NOMO-1 treated with DMSO at 0.1 percent for 48 hours (cell line): ENCODE measurements at regions not wholly inside any gene's neighbourhood (a gene's known extent, or its start where the extent isn't known, plus 50 kb on each side); places are given as distances from the start of the nearest gene placed in this dataset.

Source experiments
- DNase-seq: peaks from one replicate; lab custom pipeline; 2025; ENCODE audit not compliant: unreplicated experiment; lab: John Stamatoyannopoulos, UW

DNA sequence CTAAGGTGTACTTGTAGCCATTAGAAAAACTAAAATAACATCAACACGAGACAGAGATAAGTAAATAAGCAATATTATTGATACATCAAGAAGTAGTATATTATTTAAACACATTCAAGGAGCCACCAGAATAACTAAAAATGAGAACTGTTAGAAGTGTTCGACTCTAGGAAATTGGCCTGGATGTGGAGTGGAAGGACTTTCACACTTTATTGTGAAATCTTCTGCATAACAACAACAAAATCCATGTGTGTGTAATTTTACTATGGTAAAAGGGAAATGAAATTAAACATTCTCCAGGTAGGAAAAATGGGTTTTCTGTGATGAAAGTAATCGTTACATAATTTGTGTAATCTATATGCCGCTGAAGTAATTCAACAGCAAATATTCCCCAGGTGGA is 96.3 kb upstream of the RNF152 start:
- DNase-seq = no peak

DNA sequence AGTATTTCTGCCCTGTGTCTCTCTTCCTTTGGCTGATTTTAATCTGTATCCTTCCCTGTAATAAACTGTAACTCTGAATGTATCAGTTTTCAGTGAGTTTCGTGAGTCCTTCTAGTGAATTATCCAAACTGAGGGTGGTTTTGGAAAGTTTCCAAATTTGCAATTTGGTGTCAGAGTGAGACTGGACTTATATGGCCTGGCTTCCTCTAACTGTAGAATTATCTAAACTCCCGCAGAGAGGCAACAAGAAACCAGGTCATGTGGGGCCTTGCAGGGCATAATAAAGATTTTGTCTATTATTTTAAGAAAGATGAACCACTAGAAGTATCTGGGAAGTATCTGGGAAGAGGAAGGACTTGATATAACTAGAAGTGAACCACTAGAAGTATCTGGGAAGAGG is 95.3 kb upstream of the RNF152 start:
- no peak for DNase-seq

DNA sequence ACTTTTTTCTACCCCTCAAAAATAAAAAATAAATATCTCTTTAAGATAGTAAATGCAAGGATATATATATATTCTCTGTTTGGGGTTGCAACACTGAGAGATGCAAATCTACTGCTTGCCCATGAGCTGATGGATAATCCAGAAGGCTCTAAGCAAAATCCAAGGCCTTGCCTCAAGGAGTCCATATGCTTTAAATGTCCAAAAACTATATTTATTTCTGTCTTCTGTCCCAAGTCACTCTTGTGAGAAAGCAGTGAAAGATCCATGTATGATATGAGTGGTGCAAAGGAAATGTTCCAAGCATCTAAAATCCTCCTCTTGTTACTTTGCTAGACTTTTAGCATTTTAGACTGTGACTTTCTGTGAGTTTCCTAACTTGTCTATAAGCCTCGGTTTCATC is 92.9 kb upstream of the RNF152 start:
- DNase-seq = no peak

DNA sequence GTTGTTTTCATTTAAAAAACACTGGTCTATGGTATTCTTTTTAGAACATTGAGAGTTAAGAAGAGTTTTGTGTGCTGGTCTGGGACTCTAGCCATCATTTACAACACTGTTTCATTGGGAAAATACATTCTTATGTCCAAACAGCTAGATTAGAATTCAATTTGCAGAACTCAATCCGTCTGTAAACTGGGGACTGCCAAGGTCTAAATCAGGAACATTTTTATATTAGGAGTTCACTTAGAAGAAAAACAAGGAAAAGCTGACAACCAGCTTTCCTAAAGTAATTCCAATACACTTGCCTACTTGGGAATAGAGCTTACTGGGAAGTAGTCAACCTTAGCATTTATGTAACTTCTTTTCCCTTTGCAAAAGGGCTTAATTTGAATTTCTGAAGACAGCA is 91.5 kb upstream of the RNF152 start:
- no peak for DNase-seq

DNA sequence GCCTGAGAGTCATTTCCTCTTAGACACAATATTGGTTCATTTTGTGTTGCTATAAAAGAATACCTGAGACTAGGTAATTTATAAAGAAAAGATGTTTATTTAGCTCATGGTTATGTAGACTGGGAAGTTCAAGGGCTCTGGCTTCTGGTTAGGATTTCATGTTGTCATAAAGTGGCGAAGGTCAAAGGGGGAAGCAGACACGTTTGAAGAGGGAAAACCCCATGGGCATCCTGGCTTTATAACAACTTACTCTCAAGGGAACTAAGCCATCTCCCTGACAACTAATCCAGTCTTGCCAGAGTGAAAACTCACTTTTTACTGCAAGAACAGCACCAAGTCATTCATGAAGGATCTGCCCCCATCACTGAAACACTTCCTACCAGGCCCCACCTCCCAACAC is 89.7 kb upstream of the RNF152 start:
- DNase-seq = no peak

DNA sequence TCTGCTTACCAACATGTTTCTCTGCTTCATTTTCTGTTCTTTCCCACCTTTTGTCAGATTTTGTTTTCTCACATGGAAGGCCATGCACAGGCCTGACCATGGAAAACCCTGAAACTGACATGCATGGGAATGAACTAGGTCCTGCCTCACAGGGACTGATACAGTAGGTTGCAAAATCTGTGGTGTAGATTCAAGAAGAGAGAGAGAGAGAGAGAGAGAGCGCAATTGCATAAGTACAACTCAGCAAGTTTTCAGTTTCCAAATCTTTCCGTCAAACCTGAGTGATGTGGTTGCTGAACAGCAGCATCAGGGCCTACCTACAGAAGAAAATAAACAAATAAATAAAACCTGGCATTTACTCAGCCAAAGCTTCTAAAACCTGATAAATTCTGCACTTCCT is 87.5 kb upstream of the RNF152 start:
- DNase-seq = peak; percentile 78

DNA sequence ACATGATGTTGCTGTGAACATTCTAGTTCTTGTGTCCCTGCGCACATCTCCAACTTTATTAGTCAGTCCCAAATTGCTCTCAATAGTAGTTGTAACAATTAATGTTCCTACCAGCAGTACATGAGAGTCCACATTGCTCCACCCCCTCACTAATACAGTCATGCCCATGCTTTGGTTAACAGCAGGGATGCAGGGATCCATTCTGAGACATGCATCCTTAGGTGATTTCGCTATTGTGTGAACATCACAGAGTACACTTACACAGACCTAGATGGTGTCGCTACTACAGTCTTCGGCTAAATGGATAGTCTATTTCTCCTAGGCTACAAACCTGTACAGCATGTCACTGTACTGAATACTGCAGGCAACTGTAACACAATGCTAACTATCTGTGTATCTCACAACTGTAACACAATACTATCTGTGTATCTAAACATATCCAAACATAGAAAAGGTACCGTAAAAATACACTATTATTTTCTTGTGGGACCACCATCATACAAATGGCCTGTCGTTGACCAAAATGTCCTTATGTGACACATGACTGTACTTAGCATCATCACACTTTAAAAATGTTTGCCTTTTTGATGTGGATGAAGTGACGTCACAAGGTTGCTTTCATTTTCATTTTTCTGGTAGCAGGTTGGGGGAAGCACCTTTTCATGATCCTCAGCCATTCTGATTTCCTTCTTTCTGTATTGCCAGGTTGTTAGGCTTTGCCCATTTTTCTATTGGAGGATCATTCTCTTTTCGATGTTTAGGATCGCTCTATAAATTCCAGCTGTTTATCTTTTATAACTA is 82.9 kb upstream of the RNF152 start:
- DNase-seq = no peak

DNA sequence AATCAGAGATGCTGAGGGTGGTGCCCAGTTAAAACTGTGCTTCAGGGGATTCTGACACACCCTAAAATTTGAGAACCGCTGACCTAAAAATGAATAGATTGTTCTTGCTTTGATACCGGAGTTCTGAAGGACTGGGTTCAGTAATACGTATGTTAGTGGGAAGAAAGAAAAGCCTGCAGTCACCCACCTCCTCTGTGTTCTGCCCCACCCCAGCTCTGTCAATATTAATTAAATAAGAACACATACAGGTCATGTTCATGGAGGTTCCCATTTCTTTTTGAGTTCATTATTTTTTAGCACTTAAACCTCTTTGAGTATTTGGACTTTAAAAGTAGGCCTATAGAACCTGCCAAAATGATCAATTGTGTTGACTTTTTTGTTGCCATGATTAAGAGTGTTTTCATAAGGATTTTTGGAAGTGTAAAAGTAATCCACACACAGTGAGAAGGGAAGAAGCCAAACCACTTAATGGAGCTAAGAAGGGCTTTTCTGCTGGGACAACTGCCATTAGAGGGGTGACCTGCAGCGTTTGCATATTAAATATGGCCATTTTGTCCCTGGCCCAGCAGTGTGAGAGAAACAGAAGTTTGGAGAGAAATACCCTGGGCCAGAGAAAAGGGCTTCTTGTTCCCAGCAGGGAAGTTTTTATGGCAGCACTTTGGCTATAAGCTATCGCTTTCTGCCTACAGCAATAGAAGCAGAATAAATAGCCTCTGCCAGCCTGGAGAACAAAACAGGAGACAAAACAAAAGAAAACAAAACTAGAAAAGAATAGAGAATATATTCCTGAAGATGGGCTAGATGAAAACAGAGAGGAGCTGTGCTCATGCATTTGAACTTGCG is 80.7 kb upstream of the RNF152 start:
- no peak for DNase-seq

DNA sequence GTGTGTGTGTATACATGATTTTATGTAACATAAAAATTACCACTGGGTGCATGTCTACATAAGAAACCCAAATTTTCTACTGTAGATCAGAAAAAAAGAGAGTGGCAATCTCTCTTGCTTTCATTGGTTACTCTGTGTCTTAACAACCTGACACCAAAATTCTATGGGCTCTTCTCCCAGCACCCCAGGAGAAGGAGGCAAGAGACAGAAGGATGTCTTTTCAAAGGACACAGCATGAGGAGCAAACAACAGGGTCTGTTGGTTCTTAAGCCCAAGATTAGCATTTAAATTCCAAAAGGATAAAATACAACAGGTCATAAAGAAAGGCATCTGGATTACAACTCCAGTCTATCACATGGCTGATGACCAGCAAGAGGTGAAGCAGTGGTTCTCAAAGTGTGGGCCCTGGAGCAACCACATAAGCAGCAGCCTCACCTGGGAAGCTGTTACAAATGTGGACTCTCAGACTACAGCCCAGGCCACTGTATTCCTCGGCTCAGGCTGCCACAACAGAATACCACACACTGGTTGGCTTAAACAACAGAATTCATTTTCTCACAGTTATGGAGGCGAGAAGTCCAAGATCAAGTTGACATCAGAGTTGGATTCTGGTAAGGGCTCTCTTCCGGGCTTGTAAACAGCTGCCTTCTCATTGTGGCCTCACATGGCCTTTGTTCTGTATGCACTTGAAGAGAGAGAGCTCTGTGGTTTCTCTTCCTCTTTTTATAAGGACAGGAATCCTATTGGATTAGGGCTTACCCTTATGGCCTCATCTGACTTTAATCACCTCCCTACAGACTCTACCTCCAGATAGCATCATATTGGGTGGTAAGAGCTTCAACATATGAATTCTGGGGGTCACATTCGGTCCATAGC is 79.8 kb upstream of the RNF152 start:
- peak; percentile 88 for DNase-seq

DNA sequence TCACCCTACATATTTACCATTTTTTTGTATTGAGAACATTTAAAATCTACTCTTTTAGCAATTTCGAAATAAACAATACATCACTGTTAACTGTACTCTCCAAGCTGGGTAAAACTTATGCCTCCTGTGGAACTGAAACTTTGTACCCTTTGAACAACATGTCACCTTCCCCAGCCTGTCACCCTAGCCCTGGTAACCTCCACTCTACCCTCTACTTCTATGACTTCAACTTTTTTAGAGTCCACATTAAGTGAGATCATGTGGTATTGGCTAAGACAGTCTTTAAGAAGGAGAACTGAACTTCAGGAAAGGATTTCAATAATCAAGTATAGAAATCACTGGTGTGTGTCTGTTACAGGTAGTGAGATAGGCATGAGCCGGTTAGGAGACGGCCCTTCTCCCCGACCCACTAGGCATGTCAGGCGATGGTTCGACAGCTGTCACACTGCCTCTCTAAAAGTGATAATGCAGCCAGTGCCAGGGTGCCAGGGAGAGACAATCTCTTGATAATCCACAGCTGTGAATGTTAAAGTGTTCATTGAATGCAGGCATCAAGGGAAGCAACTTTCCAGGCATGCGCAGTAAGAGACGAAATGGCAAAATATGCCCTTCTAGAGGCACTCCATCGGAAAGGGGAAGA is 74.6 kb upstream of the RNF152 start:
- no peak for DNase-seq

DNA sequence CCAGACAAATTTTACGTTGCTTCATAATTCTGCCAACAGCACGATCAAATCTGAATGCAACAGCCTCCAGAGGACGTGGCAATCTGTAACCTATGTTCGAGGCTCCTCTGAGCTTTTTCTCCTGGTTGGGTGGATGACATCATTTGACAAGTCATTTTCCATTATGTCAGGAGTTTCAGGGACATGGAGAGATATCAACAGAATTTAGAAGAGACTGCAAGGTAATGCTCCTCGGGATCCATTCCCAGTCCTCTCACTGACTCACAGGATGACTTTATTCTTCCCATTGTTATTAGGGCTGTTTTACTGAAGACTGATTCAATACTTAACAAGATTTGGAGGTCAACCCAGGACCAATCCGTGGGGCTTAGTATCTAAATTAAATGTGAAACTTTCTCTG is 72.5 kb upstream of the RNF152 start:
- no peak for DNase-seq

DNA sequence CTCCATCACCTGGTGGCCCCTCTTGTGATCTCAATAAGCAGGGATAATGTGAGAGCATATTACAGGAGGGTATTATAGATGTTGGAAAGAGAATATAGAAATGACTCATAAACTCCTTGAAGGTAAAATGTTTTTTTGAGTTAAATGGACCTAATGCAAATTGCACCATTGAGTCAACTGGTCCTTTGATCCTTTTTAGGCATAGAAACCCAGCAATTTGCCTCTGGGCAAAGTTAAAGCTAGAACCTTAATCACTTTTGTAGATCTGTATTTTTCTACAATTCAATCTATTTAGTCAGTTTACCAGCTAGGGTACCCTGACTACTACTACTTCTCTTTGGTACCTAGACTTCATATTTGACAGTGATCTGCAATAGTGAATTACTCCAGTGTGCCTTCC is 71.8 kb upstream of the RNF152 start:
- no peak for DNase-seq

DNA sequence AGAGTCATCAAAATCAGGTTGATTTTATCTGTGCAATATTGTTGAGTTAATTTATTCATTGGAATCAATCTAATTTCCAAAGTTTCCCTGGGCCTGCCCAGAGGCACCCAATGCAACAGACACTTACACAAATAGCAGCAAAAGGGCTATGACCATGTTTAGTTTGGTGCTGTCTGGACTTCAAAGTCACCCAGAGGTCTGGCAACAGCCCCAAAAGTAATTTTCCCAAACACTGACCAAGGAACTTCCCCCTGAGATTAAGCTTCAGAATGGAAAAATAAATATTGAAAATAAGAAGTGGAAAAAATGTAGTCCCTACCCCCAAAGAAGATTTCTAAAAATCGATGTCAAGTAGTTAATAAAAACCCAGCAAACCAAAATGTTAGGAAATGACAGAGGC is 70.9 kb upstream of the RNF152 start:
- no peak for DNase-seq

DNA sequence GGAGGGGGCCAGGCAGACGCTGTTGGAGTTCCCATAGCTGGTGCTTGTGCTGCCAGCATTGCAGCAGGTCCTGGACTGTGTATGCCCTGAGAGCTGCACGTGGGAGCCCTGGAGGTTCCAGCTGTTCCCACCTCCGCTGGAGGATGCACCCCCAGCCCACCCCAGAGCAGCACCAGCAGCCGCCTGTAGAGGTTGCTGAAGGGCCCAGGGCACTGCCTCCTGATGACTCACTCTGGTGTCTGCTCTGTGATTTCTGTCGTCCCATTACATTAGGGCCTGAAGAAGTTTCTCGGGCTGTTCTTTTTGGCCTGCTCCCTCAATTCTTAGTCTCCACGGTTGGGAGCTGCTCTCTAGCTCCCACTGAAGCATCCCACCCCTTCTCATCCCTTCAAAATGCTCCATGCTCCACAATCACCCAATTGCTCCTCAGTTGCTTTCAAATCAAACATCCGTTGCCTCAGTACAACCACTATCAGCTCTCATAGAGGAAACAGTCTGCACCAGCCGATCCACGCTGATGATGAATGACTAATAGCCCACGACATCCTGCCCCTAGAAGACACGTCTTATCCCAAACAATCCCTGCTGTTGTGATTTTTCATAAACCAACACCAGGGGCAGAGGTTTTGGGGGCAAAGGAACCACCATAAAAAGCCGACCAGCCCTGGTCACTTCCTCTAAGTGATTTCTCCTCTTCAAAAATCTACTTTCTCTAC is 65.2 kb upstream of the RNF152 start:
- no peak for DNase-seq

DNA sequence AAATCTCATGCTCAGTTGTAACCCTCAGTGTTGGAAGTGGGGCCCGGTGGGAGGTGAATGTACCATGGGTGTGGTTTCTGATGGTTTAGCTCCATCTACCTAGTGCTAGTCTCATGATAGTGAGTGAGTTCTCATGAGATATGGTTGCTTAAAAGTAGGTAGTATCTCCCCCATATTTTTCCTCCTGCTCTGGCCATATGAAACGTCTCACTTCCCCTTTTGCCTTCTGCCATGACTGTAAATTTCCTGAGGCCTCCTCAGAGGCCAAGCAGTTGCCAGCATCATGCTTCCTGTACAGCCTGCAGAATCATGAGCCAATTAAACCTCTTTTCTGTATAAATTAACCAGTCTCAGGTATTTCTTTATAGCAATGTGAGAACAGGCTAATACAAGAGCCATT is 62.8 kb upstream of the RNF152 start:
- peak; percentile 86 for DNase-seq

DNA sequence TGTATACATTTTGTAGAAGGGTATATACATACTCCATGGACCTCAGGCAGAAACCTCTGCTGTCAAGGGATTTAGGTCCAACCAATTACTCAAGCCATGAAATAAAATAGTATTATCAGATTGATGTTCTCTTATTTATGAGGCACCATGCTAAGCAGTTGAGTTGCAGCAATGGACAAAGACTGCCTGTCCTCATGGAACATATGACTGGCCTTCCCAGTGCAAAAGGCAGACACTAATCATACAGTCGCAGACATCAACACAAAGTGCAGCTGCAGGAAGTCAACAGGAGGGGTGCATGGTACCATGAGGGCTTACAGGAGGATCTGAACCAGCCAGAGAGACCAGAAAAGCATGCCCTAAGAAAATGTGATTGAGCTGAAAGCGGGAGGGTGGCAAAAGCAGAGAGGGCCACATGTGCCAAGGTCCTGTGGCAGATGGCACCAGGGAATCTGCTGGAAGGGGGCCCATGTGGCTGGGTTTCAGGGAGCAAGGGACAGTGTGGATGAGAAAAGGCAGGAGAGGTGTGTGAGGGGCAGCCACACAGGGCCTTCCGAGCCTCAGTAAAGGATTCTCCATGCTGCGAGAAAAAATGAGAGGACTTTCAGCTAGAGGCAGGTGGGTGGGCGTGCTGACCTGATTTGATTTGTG is 61.4 kb upstream of the RNF152 start:
- DNase-seq = no peak

DNA sequence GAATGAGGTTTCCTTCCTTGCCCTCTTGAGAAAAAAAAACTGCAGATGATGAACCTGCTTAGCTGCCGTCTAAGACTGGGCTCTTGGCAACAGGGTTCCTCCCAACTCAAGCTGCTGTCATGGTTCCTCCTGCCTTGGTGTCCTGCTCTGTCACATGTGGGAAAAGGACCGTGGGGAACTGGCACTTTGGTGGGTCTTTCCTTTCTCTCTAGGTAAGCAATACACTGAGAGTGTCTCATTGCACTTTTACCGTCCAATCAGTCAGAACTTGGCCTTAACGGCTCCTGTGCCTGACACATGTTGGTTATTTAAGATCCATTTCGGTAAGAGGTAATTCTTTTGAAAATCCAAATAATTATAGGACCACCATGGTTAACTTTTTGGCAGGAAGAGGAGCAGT is 60.8 kb upstream of the RNF152 start:
- no peak for DNase-seq

DNA sequence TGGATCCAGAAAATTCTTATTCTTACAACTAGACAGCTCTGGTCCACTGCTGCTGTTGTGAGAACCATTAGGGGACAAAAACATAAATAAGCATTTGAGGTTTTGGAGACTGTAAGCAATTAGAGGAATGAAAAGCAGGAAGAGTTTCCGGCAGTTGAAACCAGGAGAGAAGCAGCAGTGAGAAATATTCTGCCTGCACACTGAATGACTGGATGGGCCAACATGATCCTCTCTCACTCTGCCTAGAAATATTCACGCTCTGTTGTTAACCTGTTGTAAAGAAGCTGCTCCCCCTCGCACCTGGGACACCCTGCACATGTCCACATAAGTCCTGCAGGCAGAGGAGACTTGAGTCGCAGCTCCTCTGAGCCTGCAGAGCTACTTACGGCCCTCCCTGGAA is 60.4 kb upstream of the RNF152 start:
- no peak for DNase-seq

DNA sequence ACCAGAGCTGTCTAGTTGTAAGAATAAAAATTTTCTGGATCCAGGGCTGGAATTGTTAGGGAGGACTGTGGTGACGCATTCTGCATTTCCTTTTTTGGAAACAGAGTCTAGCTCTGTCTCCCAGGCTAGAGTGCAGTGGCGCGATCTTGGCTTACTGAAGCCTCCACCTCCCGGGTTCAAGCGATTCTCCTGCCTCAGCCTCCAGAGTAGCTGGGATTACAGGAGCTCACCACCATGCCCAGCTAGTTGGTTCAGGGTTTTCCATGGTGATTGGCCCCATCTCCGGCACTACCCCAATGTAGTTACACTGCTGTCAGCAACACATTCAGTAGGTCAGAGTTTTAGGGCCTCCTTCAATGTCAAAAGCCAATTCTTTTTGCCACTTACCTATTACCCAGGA is 58.6 kb upstream of the RNF152 start:
- DNase-seq = no peak

DNA sequence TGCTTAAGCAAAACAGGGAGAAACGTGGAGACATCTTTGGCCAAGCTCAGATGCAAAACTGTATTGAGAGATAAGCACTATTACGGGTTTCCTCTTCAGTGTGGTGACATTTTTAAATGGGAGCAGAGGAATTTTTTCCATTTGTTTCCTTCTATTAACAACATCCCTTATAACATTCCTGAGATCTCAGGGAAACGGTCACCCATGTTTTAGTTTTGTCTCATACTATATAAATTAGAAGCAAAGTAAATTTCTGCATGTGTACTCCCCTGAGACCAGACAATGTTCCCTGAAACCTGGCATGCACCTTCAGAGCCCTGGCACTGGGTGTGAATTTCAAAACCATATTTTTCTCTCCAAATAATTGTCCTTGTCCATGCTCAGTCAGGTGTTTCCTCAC is 57.6 kb upstream of the RNF152 start:
- no peak for DNase-seq
